Loucy (cell line): ENCODE measurements at regions not wholly inside any gene's neighbourhood (a gene's known extent, or its start where the extent isn't known, plus 50 kb on each side); places are given as distances from the start of the nearest gene placed in this dataset.

Experiments used
- H2AFZ ChIP-seq: fragments of 200-600 bp; sonication (generic); 2 replicates; pipeline ENCODE4 v1.6.0; 2016; ENCODE audit warnings: antibody characterized with exemption, mild to moderate bottlenecking, low read length, moderate library complexity
- H3F3A ChIP-seq: fragments of 200-600 bp; 2 replicates; pipeline ENCODE4 v1.6.0; 2016; ENCODE audit warnings: antibody characterized with exemption, low read depth, mild to moderate bottlenecking
- H3K27me3 ChIP-seq: fragments of 200-600 bp; sonication (generic); 2 replicates; pipeline ENCODE4 v1.6.1; 2014; ENCODE audit warnings: low read length, mild to moderate bottlenecking; ENCODE audit not compliant: insufficient read depth, poor library complexity, severe bottlenecking
- H3K36me3 ChIP-seq: fragments of 200-600 bp; sonication (generic); 2 replicates; pipeline ENCODE4 v1.6.1; 2016; ENCODE audit warnings: low read length; ENCODE audit not compliant: insufficient read depth
- H3K4me1 ChIP-seq: fragments of 200-600 bp; sonication (generic); 2 replicates; pipeline ENCODE4 v1.5.1; 2014; ENCODE audit warnings: low read length, mild to moderate bottlenecking; ENCODE audit not compliant: insufficient read depth, poor library complexity, severe bottlenecking
- H3K4me2 ChIP-seq: fragments of 200-600 bp; sonication (generic); 2 replicates; pipeline ENCODE4 v1.6.0; 2014; ENCODE audit warnings: antibody characterized with exemption, low read length, low read depth, mild to moderate bottlenecking; ENCODE audit not compliant: poor library complexity, severe bottlenecking
- H3K4me3 ChIP-seq: fragments of 200-600 bp; sonication (generic); 2 replicates; pipeline ENCODE4 v1.5.1; 2014; ENCODE audit warnings: low read length, mild to moderate bottlenecking, mixed read lengths; ENCODE audit not compliant: poor library complexity, severe bottlenecking
- H3K79me2 ChIP-seq: fragments of 200-600 bp; sonication (generic); 2 replicates; pipeline ENCODE4 v1.6.1; 2014; ENCODE audit warnings: low read length; ENCODE audit not compliant: insufficient read depth
- H3K9ac ChIP-seq: fragments of 200-600 bp; sonication (generic); 2 replicates; pipeline ENCODE4 v1.6.0; 2014; ENCODE audit warnings: mild to moderate bottlenecking, low read depth, low read length, moderate library complexity; ENCODE audit not compliant: poor library complexity, severe bottlenecking
- H3K9me2 ChIP-seq: fragments of 200-600 bp; sonication (generic); replicated peaks from 2 replicates; pipeline ENCODE4 v1.6.1; 2016; ENCODE audit warnings: low read depth, low read length, mixed read lengths
- H3K9me3 ChIP-seq: fragments of 200-600 bp; sonication (generic); 2 replicates; pipeline ENCODE4 v1.6.1; 2014; ENCODE audit warnings: mild to moderate bottlenecking, antibody characterized with exemption, low read length, low read depth; ENCODE audit not compliant: insufficient read depth
- H4K20me1 ChIP-seq: fragments of 200-600 bp; sonication (generic); 2 replicates; pipeline ENCODE4 v1.6.0; 2014; ENCODE audit warnings: antibody characterized with exemption, low read length, mild to moderate bottlenecking; ENCODE audit not compliant: insufficient read depth, poor library complexity, severe bottlenecking
- EZH2phosphoT487 ChIP-seq: fragments of 200-600 bp; IDR thresholded peaks from 2 replicates; pipeline ENCODE4 v1.6.1; 2018; ENCODE audit warnings: antibody characterized with exemption, mild to moderate bottlenecking, moderate library complexity, borderline replicate concordance
- TF ChIP-seq, protein P1 (sequence below): fragments of 200-600 bp; sonication (generic); conservative IDR thresholded peaks from 2 replicates; pipeline ENCODE4 v1.5.1; 2014; ENCODE audit warnings: mild to moderate bottlenecking, antibody characterized with exemption, low read length

DNA sequence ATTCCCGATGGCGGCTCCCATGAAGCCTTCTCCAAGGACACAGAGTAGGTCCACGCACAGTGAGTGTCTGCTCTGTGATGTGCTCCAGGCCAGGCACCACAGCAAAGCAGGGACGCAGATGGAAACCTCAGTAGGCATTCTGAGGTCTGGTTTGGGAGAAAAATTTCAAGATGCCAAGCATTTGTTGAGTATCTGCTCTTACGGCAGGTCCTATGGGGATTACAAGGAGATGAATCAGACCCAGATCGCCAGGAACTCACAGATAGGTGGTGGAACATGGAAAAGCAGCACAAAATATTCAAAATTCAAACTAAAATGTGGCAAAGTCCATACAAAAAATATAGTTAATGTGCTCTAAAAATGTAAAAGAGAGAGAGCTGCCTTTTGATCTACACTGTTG is 684.9 kb upstream of the TMEM132C start:
- Histone ChIP-seq H3K9me3 (no peaks in the 10 kb centered on the region), H2AFZ (no peak overlapping the region), H4K20me1 (no peaks in the 10 kb centered on the region), H3K9me2 (no peaks in the 10 kb centered on the region), H3F3A (no peaks in the 10 kb centered on the region), H3K4me1 (no peaks in the 10 kb centered on the region), H3K9ac (no peak overlapping the region), H3K4me3 (no peak overlapping the region), H3K79me2 (no peaks in the 10 kb centered on the region), H3K36me3 (no peaks in the 10 kb centered on the region), H3K4me2 (no peak overlapping the region), H3K27me3 (no peaks in the 10 kb centered on the region)
- TF ChIP-seq EZH2phosphoT487, result no peak
- TF ChIP-seq, protein P1, sequence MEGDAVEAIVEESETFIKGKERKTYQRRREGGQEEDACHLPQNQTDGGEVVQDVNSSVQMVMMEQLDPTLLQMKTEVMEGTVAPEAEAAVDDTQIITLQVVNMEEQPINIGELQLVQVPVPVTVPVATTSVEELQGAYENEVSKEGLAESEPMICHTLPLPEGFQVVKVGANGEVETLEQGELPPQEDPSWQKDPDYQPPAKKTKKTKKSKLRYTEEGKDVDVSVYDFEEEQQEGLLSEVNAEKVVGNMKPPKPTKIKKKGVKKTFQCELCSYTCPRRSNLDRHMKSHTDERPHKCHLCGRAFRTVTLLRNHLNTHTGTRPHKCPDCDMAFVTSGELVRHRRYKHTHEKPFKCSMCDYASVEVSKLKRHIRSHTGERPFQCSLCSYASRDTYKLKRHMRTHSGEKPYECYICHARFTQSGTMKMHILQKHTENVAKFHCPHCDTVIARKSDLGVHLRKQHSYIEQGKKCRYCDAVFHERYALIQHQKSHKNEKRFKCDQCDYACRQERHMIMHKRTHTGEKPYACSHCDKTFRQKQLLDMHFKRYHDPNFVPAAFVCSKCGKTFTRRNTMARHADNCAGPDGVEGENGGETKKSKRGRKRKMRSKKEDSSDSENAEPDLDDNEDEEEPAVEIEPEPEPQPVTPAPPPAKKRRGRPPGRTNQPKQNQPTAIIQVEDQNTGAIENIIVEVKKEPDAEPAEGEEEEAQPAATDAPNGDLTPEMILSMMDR, result no peak

- TF ChIP-seq, protein P1, result no peak
- no peak for TF ChIP-seq EZH2phosphoT487
- Histone ChIP-seq H3K4me2 (no peak overlapping the region), H4K20me1 (no peaks in the 10 kb centered on the region), H3K79me2 (no peaks in the 10 kb centered on the region), H2AFZ (no peak overlapping the region), H3K36me3 (no peaks in the 10 kb centered on the region), H3K9ac (no peak overlapping the region), H3K4me3 (no peak overlapping the region), H3K9me3 (no peaks in the 10 kb centered on the region), H3F3A (no peaks in the 10 kb centered on the region), H3K27me3 (no peaks in the 10 kb centered on the region), H3K9me2 (no peaks in the 10 kb centered on the region), H3K4me1 (no peaks in the 10 kb centered on the region)
Observed at GRCh38 chr12:127583041-127583440, 683.9 kb upstream of the TMEM132C start.

- Histone ChIP-seq H3F3A (no peaks in the 10 kb centered on the region), H3K27me3 (no peaks in the 10 kb centered on the region), H4K20me1 (no peaks in the 10 kb centered on the region), H3K9ac (no peak overlapping the region), H3K36me3 (no peaks in the 10 kb centered on the region), H2AFZ (no peak overlapping the region), H3K4me2 (no peak overlapping the region), H3K9me2 (no peaks in the 10 kb centered on the region), H3K4me1 (no peaks in the 10 kb centered on the region), H3K9me3 (no peaks in the 10 kb centered on the region), H3K4me3 (no peak overlapping the region), H3K79me2 (no peaks in the 10 kb centered on the region)
- TF ChIP-seq, protein P1, result no peak
- no peak for TF ChIP-seq EZH2phosphoT487
Observed at GRCh38 chr12:127588249-127588648, 678.7 kb upstream of the TMEM132C start.
